Astrocyte (in vitro differentiated cells and primary cell): ENCODE measurements at regions not wholly inside any gene's neighbourhood (a gene's known extent, or its start where the extent isn't known, plus 50 kb on each side); places are given as distances from the start of the nearest gene placed in this dataset.

Experiments
- CTCF ChIP-seq: IDR thresholded peaks from 2 replicates; pipeline ENCODE4 v1.5.1; 2011; ENCODE audit warnings: low read depth, mild to moderate bottlenecking, inconsistent platforms, low read length, moderate library complexity; ENCODE audit not compliant: insufficient read depth
- EZH2 ChIP-seq: IDR thresholded peaks from 2 replicates; pipeline ENCODE4 v1.6.1; 2012; ENCODE audit warnings: mild to moderate bottlenecking, low read length, inconsistent platforms; ENCODE audit not compliant: insufficient read depth

- TF ChIP-seq CTCF: no peak
- no peak for TF ChIP-seq EZH2
Measured at GRCh38 chr21:16309250-16309971, 579.6 kb downstream of the USP25 start.
